Heart left ventricle (tissue), 16 donors: ENCODE measurements at regions not wholly inside any gene's neighbourhood (a gene's known extent, or its start where the extent isn't known, plus 50 kb on each side); places are given as distances from the start of the nearest gene placed in this dataset.

Experiments used
- ATAC-seq, 4 donors: fragments of 200-7000 bp; cut with Tn5 transposase; one replicate each; pipeline ENCODE4 v1.9.1; 2020 to 2022; ENCODE audit warnings: moderate library complexity in 4 of 4, mild to moderate bottlenecking in 3 of 4, moderate number of reproducible peaks in 1 of 4
- DNase-seq, 5 donors: peaks; one replicate each; pipeline ENCODE4 v3.0.0-alpha.2; 2020
- H3K27ac ChIP-seq, 12 donors: fragments of 200-600 bp; sonication (generic) in 4 of 12; one replicate each; pipeline versions ENCODE4 v1.5.0 to v1.8.0; 2016 to 2022; ENCODE audit warnings: mild to moderate bottlenecking in 2 of 12
- H3K27me3 ChIP-seq, 9 donors: fragments of 200-600 bp; sonication (generic) in 2 of 9; one replicate each; pipeline versions ENCODE4 v1.5.1 to v1.8.0; 2016 to 2022; ENCODE audit warnings: mild to moderate bottlenecking in 3 of 9
- H3K36me3 ChIP-seq, 9 donors: fragments of 200-600 bp; sonication (generic) in 2 of 9; one replicate each; pipeline versions ENCODE4 v1.5.0 to v1.8.0; 2018 to 2022; ENCODE audit warnings: mild to moderate bottlenecking in 2 of 9
- H3K4me1 ChIP-seq, 12 donors: fragments of 200-600 bp; sonication (generic) in 4 of 12; one replicate each; pipeline versions ENCODE4 v1.5.0 to v1.8.0; 2016 to 2022; ENCODE audit warnings: mild to moderate bottlenecking in 3 of 12
- H3K4me3 ChIP-seq, 12 donors: fragments of 200-600 bp; sonication (generic) in 4 of 12; one replicate each; pipeline versions ENCODE4 v1.5.0 to v1.8.0; 2017 to 2022; ENCODE audit warnings: mild to moderate bottlenecking in 9 of 12, moderate library complexity in 4 of 12
- H3K9me3 ChIP-seq, 12 donors: fragments of 200-600 bp; sonication (generic) in 4 of 12; one replicate each; pipeline versions ENCODE4 v1.5.0 to v1.8.0; 2016 to 2022; ENCODE audit warnings: mild to moderate bottlenecking in 1 of 12
- POLR2A ChIP-seq, 2 donors: fragments of 450-650 bp; IDR thresholded peaks; one replicate each; pipeline ENCODE4 v1.6.1; 2017; ENCODE audit warnings: antibody characterized with exemption in 2 of 2, mild to moderate bottlenecking in 2 of 2, moderate library complexity in 2 of 2
- WGBS, 4 donors: extraction: QIAGEN DNeasy Blood & Tissue Kit in 2 of 4; methylation state at CpG; one replicate each; pipeline versions ENCODE4 v1.1.5 to v1.1.7; 2013 to 2018; 5-methylcytosine and 5-hydroxymethylcytosine counted together
- intact Hi-C, 10 donors: fragments of 100-400 bp; cut with DNase I; formaldehyde crosslinking; loops; one replicate each; pipeline versions ENCODE4 v1.11.1 to v1.14.2; 2022
- TF ChIP-seq, protein P1 (sequence below), 12 donors: fragments of 200-600 bp; sonication (generic) in 4 of 12; IDR thresholded peaks; one replicate each; pipeline versions ENCODE4 v1.5.0 to v1.8.0; 2018 to 2022; ENCODE audit warnings: antibody characterized with exemption in 12 of 12, mild to moderate bottlenecking in 5 of 12
- donor health status: ischemic (EF 13 %, LVEDD 7.1; RV severe dilation, severe dysfunction).
- donor health status: healthy with polysubstance abuse.
- donor health status: DM: no; HTN: yes; CAD: no.
- donor health status: DM: no; HTN: no; CAD: no.
- donor health status: ischemic (EF 25% LVEDD 6.9; RV normal size, moderate dysfunction).
- donor health status: ischemic (EF 25% LVEDD 5.7; RV mildly dilated, moderate dysfunction).
- donor health status: healthy.
- donor health status: DM: yes; HTN: yes; CAD: no.
- donor health status: ischemic (EF 35%, LVEDD 5.7; RV mildly dilated, moderate dysfunction).
- donor health status: nonischemic (EF 11% LVEDD 7.7; RV severe dilation, severe dysfunction).
- donor health status: DM: yes; HTN: yes; CAD: no.
- donor health status: PGD.
- donor health status: ischemic (EF 29% LVEDD 5.4; RV normal size, mild dysfunction).
- donor health status: nonischemic (EF 23%, LVEDD 6.1; RV moderate dilation, normal function).

DNA sequence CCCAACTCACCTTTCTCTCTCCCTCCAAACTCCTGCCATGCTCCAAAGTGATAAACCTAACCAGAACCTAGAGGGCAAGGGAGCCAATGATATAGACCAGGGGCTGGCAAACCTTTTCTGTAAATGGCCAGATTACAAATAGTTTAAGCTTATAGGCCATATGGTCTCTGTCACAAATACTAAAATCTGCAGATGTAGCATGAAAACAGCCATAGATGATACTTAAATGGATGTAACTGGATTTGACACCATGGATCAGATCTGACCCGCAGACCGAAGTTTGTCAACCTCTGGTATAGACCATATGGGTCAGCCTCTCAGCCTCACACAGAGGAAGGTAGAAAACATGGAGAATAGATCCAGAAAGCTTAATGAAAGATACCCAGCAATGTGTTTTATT lies 165.2 kb upstream of the STT3B start:
- Histone ChIP-seq H3K9me3 (no peaks in the 10 kb centered on the region), H3K27ac (no peak overlapping the region), H3K4me3 (no peak overlapping the region), H3K36me3 (no peaks in the 10 kb centered on the region), H3K27me3 (no peaks in the 10 kb centered on the region), H3K4me1 (peaks cover 0 to 15% (median 0%) of the 10 kb centered on the region in 12 donors)
- WGBS, 4 donors: 93 to 98% (median 96%) methylated on average over 2 of the region's 2 CpGs
- no peak for DNase-seq
- TF ChIP-seq POLR2A (IDR thresholded peaks at IDR 0.05): no peak
- intact Hi-C loops: no loop called here
- ATAC-seq: no peak

DNA sequence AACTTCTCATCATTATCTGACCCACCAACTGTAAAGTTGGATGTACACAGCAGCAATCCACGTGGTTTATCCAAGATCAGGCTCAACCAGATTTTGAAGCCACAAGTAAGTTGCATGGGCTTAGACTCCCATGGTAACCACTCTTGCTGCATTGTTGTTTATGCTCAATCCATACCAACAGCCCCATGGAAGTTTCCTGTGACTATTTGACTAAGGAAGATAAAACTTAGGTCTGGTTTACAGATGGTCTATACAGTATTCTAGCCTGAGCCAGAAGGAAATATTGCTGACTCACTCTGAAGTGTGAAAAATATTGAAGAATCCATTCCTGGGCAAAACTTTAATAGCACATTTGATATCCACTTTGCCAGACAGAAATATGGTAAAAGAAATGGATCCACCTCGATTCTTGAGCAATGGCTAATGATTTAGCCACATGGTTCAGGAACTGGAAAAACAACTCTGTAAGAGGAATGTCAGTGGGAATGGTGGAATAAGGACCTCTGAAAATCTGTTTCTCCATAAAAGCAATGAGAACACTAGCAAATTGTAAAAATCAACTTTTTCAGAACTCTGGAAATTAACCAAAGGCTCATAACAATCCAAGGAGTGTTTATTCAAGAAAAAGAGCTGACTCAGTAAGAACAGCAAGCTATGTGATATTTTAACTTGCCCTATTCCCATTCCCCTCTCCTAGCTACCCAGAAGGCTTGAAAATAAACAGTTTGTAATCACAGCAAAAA lies 162.9 kb upstream of the STT3B start:
- intact Hi-C loops: no loop called here
- Histone ChIP-seq H3K9me3 (no peaks in the 10 kb centered on the region), H3K27ac (peak overlapping the region in 1 of 12 donors; percentile 4), H3K27me3 (no peaks in the 10 kb centered on the region), H3K36me3 (no peaks in the 10 kb centered on the region), H3K4me1 (peaks cover 0 to 15% (median 0%) of the 10 kb centered on the region in 12 donors), H3K4me3 (no peak overlapping the region)
- WGBS, 4 donors: 55 to 76% (median 69%) methylated on average over 2 of the region's 2 CpGs
- DNase-seq: no peak
- TF ChIP-seq POLR2A (IDR thresholded peaks at IDR 0.05): no peak
- TF ChIP-seq, protein P1, sequence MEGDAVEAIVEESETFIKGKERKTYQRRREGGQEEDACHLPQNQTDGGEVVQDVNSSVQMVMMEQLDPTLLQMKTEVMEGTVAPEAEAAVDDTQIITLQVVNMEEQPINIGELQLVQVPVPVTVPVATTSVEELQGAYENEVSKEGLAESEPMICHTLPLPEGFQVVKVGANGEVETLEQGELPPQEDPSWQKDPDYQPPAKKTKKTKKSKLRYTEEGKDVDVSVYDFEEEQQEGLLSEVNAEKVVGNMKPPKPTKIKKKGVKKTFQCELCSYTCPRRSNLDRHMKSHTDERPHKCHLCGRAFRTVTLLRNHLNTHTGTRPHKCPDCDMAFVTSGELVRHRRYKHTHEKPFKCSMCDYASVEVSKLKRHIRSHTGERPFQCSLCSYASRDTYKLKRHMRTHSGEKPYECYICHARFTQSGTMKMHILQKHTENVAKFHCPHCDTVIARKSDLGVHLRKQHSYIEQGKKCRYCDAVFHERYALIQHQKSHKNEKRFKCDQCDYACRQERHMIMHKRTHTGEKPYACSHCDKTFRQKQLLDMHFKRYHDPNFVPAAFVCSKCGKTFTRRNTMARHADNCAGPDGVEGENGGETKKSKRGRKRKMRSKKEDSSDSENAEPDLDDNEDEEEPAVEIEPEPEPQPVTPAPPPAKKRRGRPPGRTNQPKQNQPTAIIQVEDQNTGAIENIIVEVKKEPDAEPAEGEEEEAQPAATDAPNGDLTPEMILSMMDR (IDR thresholded peaks at IDR 0.05): no peak
- ATAC-seq: no peak

DNA sequence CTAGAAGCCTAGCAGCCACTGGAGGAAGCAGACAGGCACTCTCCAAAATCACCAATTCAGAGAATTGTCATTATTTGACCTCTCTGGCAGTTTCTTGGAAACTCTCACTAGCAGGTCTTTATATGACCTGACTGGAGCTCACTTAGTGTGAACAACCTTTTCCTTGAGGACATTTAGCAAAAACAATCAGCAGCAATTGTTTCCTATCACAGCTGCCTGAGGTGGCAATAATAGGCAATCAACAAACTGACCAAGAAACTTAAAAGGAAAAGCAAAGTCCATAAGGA lies 162.4 kb upstream of the STT3B start:
- Histone ChIP-seq H3K4me3 (no peak overlapping the region), H3K4me1 (peaks cover 0 to 15% (median 0%) of the 10 kb centered on the region in 12 donors), H3K36me3 (no peaks in the 10 kb centered on the region), H3K9me3 (no peaks in the 10 kb centered on the region), H3K27me3 (no peaks in the 10 kb centered on the region), H3K27ac (peak overlapping the region in 1 of 12 donors; percentile 4)
- ATAC-seq: no peak
- intact Hi-C loops: no loop called here
- DNase-seq: no peak
- TF ChIP-seq POLR2A (IDR thresholded peaks at IDR 0.05): no peak
- TF ChIP-seq, protein P1 (IDR thresholded peaks at IDR 0.05): no peak

DNA sequence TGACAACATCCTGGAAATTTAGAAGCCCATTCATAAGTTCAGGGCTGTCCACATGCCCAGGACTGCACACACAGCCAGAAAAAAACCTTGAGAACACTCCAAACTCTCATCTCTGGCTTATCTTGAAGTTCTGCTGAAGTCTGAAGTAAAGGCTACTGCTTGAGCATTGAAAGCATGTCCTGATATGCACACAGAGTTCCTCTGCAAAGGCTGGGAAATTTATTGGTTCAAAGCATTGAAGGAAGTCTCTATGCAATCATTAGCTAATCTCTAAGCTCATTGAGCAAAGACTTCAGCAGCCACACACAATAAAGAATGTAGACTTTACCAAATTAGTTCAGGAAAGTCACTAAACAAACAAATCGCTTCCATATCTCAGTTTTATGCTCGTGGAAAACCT lies 162.0 kb upstream of the STT3B start:
- intact Hi-C loops: no loop called here
- H3K27ac ChIP-seq: peak overlapping the region in 1 of 12 donors; percentile 4
- TF ChIP-seq, protein P1 (IDR thresholded peaks at IDR 0.05): no peak
- no peak for TF ChIP-seq POLR2A (IDR thresholded peaks at IDR 0.05)
- H3K9me3 ChIP-seq: no peaks in the 10 kb centered on the region
- DNase-seq (no peak), ATAC-seq (no peak)
- H3K4me1 ChIP-seq: peaks cover 0 to 15% (median 0%) of the 10 kb centered on the region in 12 donors
- WGBS, 4 donors: 62 to 75% (median 66%) methylated on average over 2 of the region's 2 CpGs
- no peak overlapping the region for H3K4me3 ChIP-seq
- H3K27me3 ChIP-seq: no peaks in the 10 kb centered on the region
- no peaks in the 10 kb centered on the region for H3K36me3 ChIP-seq
